Keratinocyte (primary cell): ENCODE measurements at regions not wholly inside any gene's neighbourhood (a gene's known extent, or its start where the extent isn't known, plus 50 kb on each side); places are given as distances from the start of the nearest gene placed in this dataset.

Source experiments
- DNase-seq: peaks from one replicate; pipeline ENCODE4 v3.0.0-alpha.2; 2011; ENCODE audit warnings: low read depth, missing footprints, low spot score
- FAIRE-seq: peaks from 2 replicates; lab custom pipeline; 2011; peaks lifted over from hg19 to GRCh38; lab: Jason Lieb, UNC
- H2AFZ ChIP-seq: 2 replicates; pipeline ENCODE4 v1.6.0; 2012; ENCODE audit warnings: low read length, control low read depth, inconsistent platforms; ENCODE audit not compliant: control insufficient read depth
- H3K27ac ChIP-seq: 2 replicates; pipeline ENCODE4 v1.5.1; 2011; ENCODE audit warnings: low read length; ENCODE audit not compliant: control insufficient read depth, insufficient read depth
- H3K27me3 ChIP-seq: 3 replicates; pipeline ENCODE4 v1.6.0; 2011; ENCODE audit warnings: low read length; ENCODE audit not compliant: control insufficient read depth, insufficient read depth; ENCODE audit errors: extremely low read depth
- H3K36me3 ChIP-seq, 2 experiments: 2 replicates in 1 of 2; 3 replicates in 1 of 2; pipeline ENCODE4 v1.5.1; 2011; ENCODE audit warnings: low read length in 2 of 2, mild to moderate bottlenecking in 1 of 2; ENCODE audit not compliant: control insufficient read depth in 2 of 2, insufficient read depth in 2 of 2; ENCODE audit errors: extremely low read depth in 1 of 2
- H3K4me1 ChIP-seq: 3 replicates; pipeline ENCODE4 v1.5.1; 2011; ENCODE audit warnings: low read length; ENCODE audit not compliant: control insufficient read depth, insufficient read depth; ENCODE audit errors: extremely low read depth
- H3K4me2 ChIP-seq: 3 replicates; pipeline ENCODE4 v1.6.0; 2011; ENCODE audit warnings: low read depth, low read length; ENCODE audit not compliant: control insufficient read depth, insufficient read depth; ENCODE audit errors: extremely low read depth
- H3K4me3 ChIP-seq, 3 experiments: fragments of 200-600 bp in 1 of 3; sonication (generic) in 1 of 3; 2 replicates in 2 of 3; 3 replicates in 1 of 3; pipeline ENCODE4 v1.5.1; 2011 to 2016; ENCODE audit warnings: low read length in 3 of 3, mild to moderate bottlenecking in 3 of 3, control low read depth in 2 of 3, inconsistent platforms in 1 of 3, low read depth in 1 of 3, mixed read lengths in 1 of 3, mixed run types in 1 of 3, moderate library complexity in 1 of 3; ENCODE audit not compliant: control insufficient read depth in 2 of 3, insufficient read depth in 2 of 3; ENCODE audit errors: extremely low read depth in 1 of 3
- H3K79me2 ChIP-seq: 2 replicates; pipeline ENCODE4 v1.6.0; 2012; ENCODE audit warnings: low read length; ENCODE audit not compliant: control insufficient read depth, insufficient read depth
- H3K9ac ChIP-seq: 3 replicates; pipeline ENCODE4 v1.6.0; 2011; ENCODE audit warnings: low read length; ENCODE audit not compliant: control insufficient read depth, insufficient read depth; ENCODE audit errors: extremely low read depth
- H3K9me1 ChIP-seq: 3 replicates; pipeline ENCODE4 v1.6.0; 2011; ENCODE audit warnings: low read length; ENCODE audit not compliant: control insufficient read depth, insufficient read depth; ENCODE audit errors: extremely low read depth
- H3K9me3 ChIP-seq: 2 replicates; pipeline ENCODE4 v1.5.1; 2012; ENCODE audit warnings: low read depth, low read length; ENCODE audit not compliant: control insufficient read depth
- H4K20me1 ChIP-seq: 3 replicates; pipeline ENCODE4 v1.6.0; 2011; ENCODE audit warnings: low read length; ENCODE audit not compliant: control insufficient read depth, insufficient read depth; ENCODE audit errors: extremely low read depth
- EZH2 ChIP-seq: IDR thresholded peaks from one replicate; pipeline ENCODE4 v1.6.1; 2012; ENCODE audit warnings: inconsistent platforms, mild to moderate bottlenecking, low read length, moderate library complexity
- dilution Hi-C: fragments of 300-500 bp; cut with MboI; formaldehyde crosslinking; loops from one replicate; pipeline ENCODE4 v1.7.0; 2020; ENCODE audit warnings: low sequenced_read_pairs; ENCODE audit not compliant: extremely low pct_ligation_motif_present
- TF ChIP-seq, protein P1 (sequence below), 3 experiments: IDR thresholded peaks in 1 of 3; conservative IDR thresholded peaks in 1 of 3; optimal IDR thresholded peaks in 1 of 3; 2 replicates in 2 of 3; 3 replicates in 1 of 3; pipeline versions ENCODE3 to v1.5.1; 2011; ENCODE audit warnings: low read length in 3 of 3, mild to moderate bottlenecking in 3 of 3, moderate library complexity in 2 of 3, control low read depth in 1 of 3, inconsistent platforms in 1 of 3; ENCODE audit not compliant: insufficient read depth in 2 of 3; ENCODE audit errors: extremely low read depth in 1 of 3

DNA sequence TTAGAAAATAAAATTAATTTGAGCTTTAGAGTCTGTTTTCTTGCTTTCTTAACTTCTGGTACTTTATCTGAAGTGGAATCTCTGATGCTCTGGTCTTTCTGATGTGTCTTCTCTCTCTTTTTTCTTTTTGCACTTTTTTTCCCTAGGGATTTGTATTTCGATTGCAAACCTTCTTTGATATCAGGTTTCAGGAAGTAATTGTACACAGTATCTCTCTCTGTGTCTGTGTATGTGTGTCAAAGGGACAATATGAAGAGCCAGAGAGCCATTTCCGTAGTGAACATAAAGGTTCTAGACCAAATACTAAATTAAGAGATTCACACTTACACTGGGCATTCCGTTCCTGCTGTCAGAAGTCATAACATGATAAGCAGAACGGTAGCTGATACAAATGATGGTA lies 325.0 kb downstream of the PCDH7 start:
- Histone ChIP-seq H3K4me3 (no peak overlapping the region), H3K9me3 (no peaks in the 10 kb centered on the region), H4K20me1 (no peaks in the 10 kb centered on the region), H3K4me1 (no peaks in the 10 kb centered on the region), H3K9me1 (no peaks in the 10 kb centered on the region), H3K9ac (no peak overlapping the region), H3K4me2 (no peak overlapping the region), H3K27ac (no peak overlapping the region), H3K27me3 (no peaks in the 10 kb centered on the region), H3K79me2 (no peaks in the 10 kb centered on the region), H3K36me3 (no peaks in the 10 kb centered on the region), H2AFZ (no peak overlapping the region)
- dilution Hi-C loops: no loop called here
- DNase-seq: no peak
- TF ChIP-seq, protein P1, sequence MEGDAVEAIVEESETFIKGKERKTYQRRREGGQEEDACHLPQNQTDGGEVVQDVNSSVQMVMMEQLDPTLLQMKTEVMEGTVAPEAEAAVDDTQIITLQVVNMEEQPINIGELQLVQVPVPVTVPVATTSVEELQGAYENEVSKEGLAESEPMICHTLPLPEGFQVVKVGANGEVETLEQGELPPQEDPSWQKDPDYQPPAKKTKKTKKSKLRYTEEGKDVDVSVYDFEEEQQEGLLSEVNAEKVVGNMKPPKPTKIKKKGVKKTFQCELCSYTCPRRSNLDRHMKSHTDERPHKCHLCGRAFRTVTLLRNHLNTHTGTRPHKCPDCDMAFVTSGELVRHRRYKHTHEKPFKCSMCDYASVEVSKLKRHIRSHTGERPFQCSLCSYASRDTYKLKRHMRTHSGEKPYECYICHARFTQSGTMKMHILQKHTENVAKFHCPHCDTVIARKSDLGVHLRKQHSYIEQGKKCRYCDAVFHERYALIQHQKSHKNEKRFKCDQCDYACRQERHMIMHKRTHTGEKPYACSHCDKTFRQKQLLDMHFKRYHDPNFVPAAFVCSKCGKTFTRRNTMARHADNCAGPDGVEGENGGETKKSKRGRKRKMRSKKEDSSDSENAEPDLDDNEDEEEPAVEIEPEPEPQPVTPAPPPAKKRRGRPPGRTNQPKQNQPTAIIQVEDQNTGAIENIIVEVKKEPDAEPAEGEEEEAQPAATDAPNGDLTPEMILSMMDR (optimal IDR thresholded peaks at IDR 0.05 in 1 of 3, IDR thresholded peaks at IDR 0.05 in 1 of 3, conservative IDR thresholded peaks at IDR 0.05 in 1 of 3; ENCODE audit: extremely low read depth in 1 of 3, insufficient read depth in 2 of 3, low read length in 3 of 3): no peak
- no peak for TF ChIP-seq EZH2
- no peak for FAIRE-seq

GRCh38 chr4:31045724-31046318 lies 325.7 kb downstream of the PCDH7 start:
- H3K27me3 ChIP-seq: no peaks in the 10 kb centered on the region
- peak; percentile 81 for FAIRE-seq
- H3K4me1 ChIP-seq: no peaks in the 10 kb centered on the region
- H3K9me1 ChIP-seq: no peaks in the 10 kb centered on the region
- H3K27ac ChIP-seq: no peak overlapping the region
- no peaks in the 10 kb centered on the region for H3K9me3 ChIP-seq
- no peaks in the 10 kb centered on the region for H4K20me1 ChIP-seq
- no peak for TF ChIP-seq EZH2
- TF ChIP-seq, protein P1 (optimal IDR thresholded peaks at IDR 0.05 in 1 of 3, IDR thresholded peaks at IDR 0.05 in 1 of 3, conservative IDR thresholded peaks at IDR 0.05 in 1 of 3; ENCODE audit: extremely low read depth in 1 of 3, insufficient read depth in 2 of 3, low read length in 3 of 3): peak in 2 of 3 experiments; percentile 54 to 57
- H3K79me2 ChIP-seq: no peaks in the 10 kb centered on the region
- no peak overlapping the region for H2AFZ ChIP-seq
- H3K4me3 ChIP-seq: no peak overlapping the region
- no peak for DNase-seq
- dilution Hi-C loops: no loop called here
- H3K36me3 ChIP-seq: no peaks in the 10 kb centered on the region
- no peak overlapping the region for H3K9ac ChIP-seq
- H3K4me2 ChIP-seq: no peak overlapping the region
